Uterus (tissue), 2 donors: ENCODE measurements at regions not wholly inside any gene's neighbourhood (a gene's known extent, or its start where the extent isn't known, plus 50 kb on each side); places are given as distances from the start of the nearest gene placed in this dataset.

ENCODE experiments used
- CTCF ChIP-seq, 4 experiments: fragments of 200-600 bp in 2 of 4; fragments of 450-650 bp in 2 of 4; sonication (generic) in 2 of 4; IDR thresholded peaks; one replicate each; pipeline ENCODE4 v1.5.1; 2016 to 2019; ENCODE audit warnings: antibody characterized with exemption in 4 of 4, mild to moderate bottlenecking in 2 of 4, moderate library complexity in 1 of 4
- POLR2A ChIP-seq, 2 donors: fragments of 450-650 bp; IDR thresholded peaks; one replicate each; pipeline ENCODE4 v1.6.1; 2016; ENCODE audit warnings: antibody characterized with exemption in 2 of 2, mild to moderate bottlenecking in 1 of 2, moderate library complexity in 1 of 2

GRCh38 chr15:25946241-25946805 lies 83.2 kb upstream of the ATP10A start:
- TF ChIP-seq CTCF (IDR thresholded peaks at IDR 0.05): no peak
- TF ChIP-seq POLR2A (IDR thresholded peaks at IDR 0.05): no peak
